ENCODE measurements at regions not wholly inside any gene's neighbourhood (a gene's known extent, or its start where the extent isn't known, plus 50 kb on each side); places are given as distances from the start of the nearest gene placed in this dataset.

GRCh38 chrX:5295004-5295403 lies 933.7 kb downstream of the NLGN4X start:
- no peak for TF ChIP-seq REST (IDR thresholded peaks at IDR 0.05; ENCODE audit: unreplicated experiment)
- no peak for TF ChIP-seq CTCF (conservative IDR thresholded peaks at IDR 0.05; ENCODE audit: low read depth in 2 of 2)
- no peak for TF ChIP-seq CREB1 (CRISPR knock-in tag; IDR thresholded peaks at IDR 0.05; ENCODE audit: low read depth)
- TF ChIP-seq POLR2AphosphoS5 (IDR thresholded peaks at IDR 0.05; ENCODE audit: low read depth) = no peak
- no peak for TF ChIP-seq EZH2phosphoT487 (IDR thresholded peaks at IDR 0.05; ENCODE audit: unreplicated experiment)
